GM10266 (cell line): ENCODE measurements at regions not wholly inside any gene's neighbourhood (a gene's known extent, or its start where the extent isn't known, plus 50 kb on each side); places are given as distances from the start of the nearest gene placed in this dataset.

Experiments
- DNase-seq: peaks from one replicate; pipeline ENCODE4 v3.0.0; 2012; ENCODE audit errors: extremely low spot score
- TF ChIP-seq, protein P1 (sequence below): IDR thresholded peaks from 2 replicates; pipeline ENCODE4 v1.5.1; 2012; ENCODE audit warnings: mild to moderate bottlenecking, low read depth; ENCODE audit not compliant: control insufficient read depth, insufficient read depth; ENCODE audit errors: missing control alignments

DNA sequence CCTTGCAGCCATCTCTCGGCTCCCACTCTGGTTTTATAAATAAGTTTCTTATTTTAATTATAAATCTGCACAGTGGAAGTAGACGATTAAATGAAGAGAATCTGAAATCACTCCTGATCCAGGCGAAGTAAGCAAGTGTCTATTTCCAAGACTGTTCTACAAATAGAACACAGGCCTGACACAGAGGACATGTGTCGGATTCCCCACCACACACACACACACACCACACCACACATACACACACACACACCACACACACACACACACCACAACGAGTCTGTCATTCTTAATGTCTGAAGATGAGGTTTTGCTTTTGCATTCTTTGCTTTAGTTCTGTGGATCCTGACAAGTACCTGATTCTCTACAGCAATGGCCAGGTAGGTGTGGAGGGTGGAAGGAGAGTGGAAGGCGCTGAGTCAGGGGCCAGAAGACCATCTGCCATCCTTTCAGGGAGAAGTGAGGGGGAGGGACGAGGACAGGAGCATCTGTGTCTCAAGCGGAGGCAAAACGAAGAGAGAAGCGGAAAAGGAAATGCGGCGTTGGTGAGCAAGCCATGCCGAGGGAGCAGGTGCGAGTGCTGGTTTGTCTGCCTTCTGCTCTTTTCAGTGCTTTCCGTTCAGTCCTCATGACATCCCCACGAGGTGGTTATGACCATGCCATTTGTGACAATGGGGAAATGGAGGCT is 110.2 kb downstream of the TEX26 start:
- DNase-seq, result no peak
- TF ChIP-seq, protein P1, sequence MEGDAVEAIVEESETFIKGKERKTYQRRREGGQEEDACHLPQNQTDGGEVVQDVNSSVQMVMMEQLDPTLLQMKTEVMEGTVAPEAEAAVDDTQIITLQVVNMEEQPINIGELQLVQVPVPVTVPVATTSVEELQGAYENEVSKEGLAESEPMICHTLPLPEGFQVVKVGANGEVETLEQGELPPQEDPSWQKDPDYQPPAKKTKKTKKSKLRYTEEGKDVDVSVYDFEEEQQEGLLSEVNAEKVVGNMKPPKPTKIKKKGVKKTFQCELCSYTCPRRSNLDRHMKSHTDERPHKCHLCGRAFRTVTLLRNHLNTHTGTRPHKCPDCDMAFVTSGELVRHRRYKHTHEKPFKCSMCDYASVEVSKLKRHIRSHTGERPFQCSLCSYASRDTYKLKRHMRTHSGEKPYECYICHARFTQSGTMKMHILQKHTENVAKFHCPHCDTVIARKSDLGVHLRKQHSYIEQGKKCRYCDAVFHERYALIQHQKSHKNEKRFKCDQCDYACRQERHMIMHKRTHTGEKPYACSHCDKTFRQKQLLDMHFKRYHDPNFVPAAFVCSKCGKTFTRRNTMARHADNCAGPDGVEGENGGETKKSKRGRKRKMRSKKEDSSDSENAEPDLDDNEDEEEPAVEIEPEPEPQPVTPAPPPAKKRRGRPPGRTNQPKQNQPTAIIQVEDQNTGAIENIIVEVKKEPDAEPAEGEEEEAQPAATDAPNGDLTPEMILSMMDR, result no peak

- TF ChIP-seq, protein P1, result no peak
- no peak for DNase-seq
Observed at GRCh38 chr13:31042049-31042448, 109.6 kb downstream of the TEX26 start.

DNA sequence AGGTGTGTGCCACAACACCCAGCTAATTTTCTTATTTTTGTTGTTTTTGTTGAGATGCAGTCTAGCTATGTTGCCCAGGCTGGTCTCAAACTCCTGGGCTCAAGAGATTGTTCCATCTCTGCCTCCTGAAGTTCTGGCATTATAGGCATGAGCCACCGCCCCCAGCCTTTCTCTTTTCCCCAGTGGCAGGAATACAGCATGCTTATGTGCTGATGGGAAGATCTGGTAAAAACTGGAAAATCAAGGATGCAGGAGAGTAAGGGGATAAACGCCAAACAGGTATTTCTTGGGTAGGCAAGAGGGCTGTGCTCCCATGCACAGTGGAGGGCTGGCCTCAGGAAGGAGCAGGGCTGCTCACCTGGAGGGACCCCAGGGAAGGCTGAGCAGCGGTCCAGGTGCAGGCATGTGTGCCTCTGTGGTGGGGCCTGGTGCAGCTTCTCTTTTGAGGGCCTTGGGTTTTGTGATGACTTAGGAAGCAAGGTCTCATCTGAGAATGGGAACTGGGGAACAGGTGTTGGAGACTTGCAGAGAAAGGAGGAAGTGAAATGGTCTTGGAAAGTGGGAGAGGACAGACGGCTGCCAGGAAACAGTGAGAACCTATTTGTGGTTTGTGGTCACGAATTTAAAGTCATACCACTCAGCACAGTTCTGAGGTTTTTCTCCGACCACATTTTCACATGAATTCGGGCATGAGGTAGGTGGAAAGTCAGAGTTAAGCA is 106.5 kb downstream of the TEX26 start:
- DNase-seq, result peak; percentile 29
- TF ChIP-seq, protein P1, result no peak

DNA sequence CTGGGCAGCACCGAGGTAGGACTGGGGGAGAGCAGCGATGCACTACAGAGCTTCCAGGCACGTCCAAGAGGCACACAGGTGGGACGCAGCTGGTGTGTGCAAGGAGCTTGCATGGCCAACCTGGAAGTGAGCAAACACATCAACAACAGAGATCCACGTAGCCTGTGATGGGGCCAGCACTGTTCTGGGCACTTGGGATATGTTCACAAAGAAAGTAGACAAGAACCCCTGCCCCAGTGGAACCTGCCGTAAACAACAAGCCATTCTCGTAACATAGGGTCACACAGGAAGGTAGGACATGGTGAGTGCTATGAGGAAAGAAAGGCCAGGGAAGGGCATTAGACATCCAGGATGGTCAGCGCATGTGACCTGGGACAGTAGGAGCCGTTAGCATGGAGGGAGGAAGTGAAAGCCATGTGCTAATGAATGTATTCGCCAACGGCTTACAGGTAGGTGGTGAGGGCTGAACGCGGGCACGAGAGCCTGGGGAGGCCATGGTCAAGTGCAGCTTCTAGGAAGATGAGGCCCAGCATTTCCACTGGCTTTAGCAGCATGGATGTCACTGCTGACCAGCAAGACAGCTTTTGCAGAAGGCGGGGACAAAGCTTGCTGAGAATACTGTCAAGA is 105.5 kb downstream of the TEX26 start:
- no peak for DNase-seq
- TF ChIP-seq, protein P1, result no peak

- TF ChIP-seq, protein P1, result no peak
- no peak for DNase-seq
Observed at GRCh38 chr13:31036731-31037695, 104.6 kb downstream of the TEX26 start.

GRCh38 chr13:31035185-31035965 is 102.9 kb downstream of the TEX26 start:
- no peak for DNase-seq
- TF ChIP-seq, protein P1, result no peak
